ENCODE measurements at regions not wholly inside any gene's neighbourhood (a gene's known extent, or its start where the extent isn't known, plus 50 kb on each side); places are given as distances from the start of the nearest gene placed in this dataset.

GRCh38 chr4:52244848-52245247 is 193.7 kb downstream of the SPATA18 start:
- no peak overlapping the region for H3K27ac ChIP-seq (replicated peaks)
- no peaks in the 10 kb centered on the region for H3K27me3 ChIP-seq (ENCODE audit: insufficient read depth, poor library complexity, severe bottlenecking)
- DNase-seq (ENCODE audit: low read depth in 1 of 2, low spot score in 1 of 2): no peak
- no peak overlapping the region for H3K4me3 ChIP-seq (replicated peaks; ENCODE audit: insufficient read depth, low read length)
- no peak for TF ChIP-seq POLR2AphosphoS5 (IDR thresholded peaks at IDR 0.05; ENCODE audit: low read depth)
- no peak for TF ChIP-seq GABPA (IDR thresholded peaks at IDR 0.05; ENCODE audit: low read depth)
- no peak for TF ChIP-seq SPI1 (IDR thresholded peaks at IDR 0.05; ENCODE audit: borderline replicate concordance, low read depth)
- TF ChIP-seq REST (IDR thresholded peaks at IDR 0.05; ENCODE audit: insufficient replicate concordance, low read depth): no peak
- TF ChIP-seq, protein P1, sequence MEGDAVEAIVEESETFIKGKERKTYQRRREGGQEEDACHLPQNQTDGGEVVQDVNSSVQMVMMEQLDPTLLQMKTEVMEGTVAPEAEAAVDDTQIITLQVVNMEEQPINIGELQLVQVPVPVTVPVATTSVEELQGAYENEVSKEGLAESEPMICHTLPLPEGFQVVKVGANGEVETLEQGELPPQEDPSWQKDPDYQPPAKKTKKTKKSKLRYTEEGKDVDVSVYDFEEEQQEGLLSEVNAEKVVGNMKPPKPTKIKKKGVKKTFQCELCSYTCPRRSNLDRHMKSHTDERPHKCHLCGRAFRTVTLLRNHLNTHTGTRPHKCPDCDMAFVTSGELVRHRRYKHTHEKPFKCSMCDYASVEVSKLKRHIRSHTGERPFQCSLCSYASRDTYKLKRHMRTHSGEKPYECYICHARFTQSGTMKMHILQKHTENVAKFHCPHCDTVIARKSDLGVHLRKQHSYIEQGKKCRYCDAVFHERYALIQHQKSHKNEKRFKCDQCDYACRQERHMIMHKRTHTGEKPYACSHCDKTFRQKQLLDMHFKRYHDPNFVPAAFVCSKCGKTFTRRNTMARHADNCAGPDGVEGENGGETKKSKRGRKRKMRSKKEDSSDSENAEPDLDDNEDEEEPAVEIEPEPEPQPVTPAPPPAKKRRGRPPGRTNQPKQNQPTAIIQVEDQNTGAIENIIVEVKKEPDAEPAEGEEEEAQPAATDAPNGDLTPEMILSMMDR (IDR thresholded peaks at IDR 0.05; ENCODE audit: insufficient read depth, low read length): no peak

DNA sequence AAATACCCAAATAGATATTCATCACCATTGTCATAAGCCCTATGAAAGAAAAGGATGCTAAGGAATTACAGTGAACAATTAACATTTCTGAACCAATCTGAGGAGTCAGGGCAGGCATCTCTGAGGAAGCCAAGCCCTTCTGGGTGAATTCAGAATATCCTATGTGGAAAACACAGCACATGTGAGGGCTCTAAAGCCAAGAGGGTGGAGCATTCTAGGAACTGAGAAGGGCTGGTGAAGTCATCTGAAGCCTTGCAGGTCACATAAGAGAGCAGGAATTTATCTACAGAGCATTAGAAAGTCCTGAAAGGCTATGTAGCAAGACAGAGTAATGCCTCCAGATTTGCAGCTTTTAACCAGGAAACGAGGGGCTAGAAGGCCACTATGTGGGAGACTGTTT is 195.7 kb downstream of the SPATA18 start:
- H3K27me3 ChIP-seq (ENCODE audit: insufficient read depth, poor library complexity, severe bottlenecking): no peaks in the 10 kb centered on the region
- no peak for DNase-seq (ENCODE audit: low read depth in 1 of 2, low spot score in 1 of 2)
- no peak overlapping the region for H3K27ac ChIP-seq (replicated peaks)
- no peak overlapping the region for H3K4me3 ChIP-seq (replicated peaks; ENCODE audit: insufficient read depth, low read length)
- no peak for TF ChIP-seq REST (IDR thresholded peaks at IDR 0.05; ENCODE audit: insufficient replicate concordance, low read depth)
- no peak for TF ChIP-seq SPI1 (IDR thresholded peaks at IDR 0.05; ENCODE audit: borderline replicate concordance, low read depth)
- TF ChIP-seq GABPA (IDR thresholded peaks at IDR 0.05; ENCODE audit: low read depth): no peak
- TF ChIP-seq, protein P1 (IDR thresholded peaks at IDR 0.05; ENCODE audit: insufficient read depth, low read length): no peak
- TF ChIP-seq POLR2AphosphoS5 (IDR thresholded peaks at IDR 0.05; ENCODE audit: low read depth): no peak

DNA sequence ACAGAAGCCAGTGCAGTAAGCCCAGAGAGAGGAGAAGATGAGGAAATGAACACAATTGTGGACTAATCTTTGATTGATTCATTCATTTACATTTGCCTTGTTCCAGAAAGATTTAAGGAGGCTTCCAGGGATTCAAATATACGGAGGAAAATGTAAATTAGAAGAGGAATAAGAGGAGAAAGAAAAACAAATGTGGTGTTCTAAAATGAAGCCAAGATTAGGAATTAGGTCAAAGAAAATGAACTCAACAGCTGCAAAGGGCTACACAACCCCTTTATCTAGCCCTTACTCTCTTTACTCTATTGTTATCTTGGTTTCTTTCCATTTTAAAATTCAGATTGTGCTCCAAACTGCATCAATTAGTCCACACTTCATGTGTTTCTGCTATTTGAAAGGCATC is 196.8 kb downstream of the SPATA18 start:
- H3K4me3 ChIP-seq (replicated peaks; ENCODE audit: insufficient read depth, low read length): no peak overlapping the region
- TF ChIP-seq SPI1 (IDR thresholded peaks at IDR 0.05; ENCODE audit: borderline replicate concordance, low read depth) (no peak), POLR2AphosphoS5 (IDR thresholded peaks at IDR 0.05; ENCODE audit: low read depth) (no peak), REST (IDR thresholded peaks at IDR 0.05; ENCODE audit: insufficient replicate concordance, low read depth) (no peak), GABPA (IDR thresholded peaks at IDR 0.05; ENCODE audit: low read depth) (no peak)
- TF ChIP-seq, protein P1 (IDR thresholded peaks at IDR 0.05; ENCODE audit: insufficient read depth, low read length): no peak
- H3K27me3 ChIP-seq (ENCODE audit: insufficient read depth, poor library complexity, severe bottlenecking): no peaks in the 10 kb centered on the region
- no peak overlapping the region for H3K27ac ChIP-seq (replicated peaks)
- no peak for DNase-seq (ENCODE audit: low read depth in 1 of 2, low spot score in 1 of 2)
